Peyer's patch (tissue), 4 donors: ENCODE measurements at regions not wholly inside any gene's neighbourhood (a gene's known extent, or its start where the extent isn't known, plus 50 kb on each side); places are given as distances from the start of the nearest gene placed in this dataset.

Experiments
- POLR2A ChIP-seq, 2 donors: fragments of 450-650 bp; IDR thresholded peaks; one replicate each; pipeline ENCODE4 v1.5.1; 2017; ENCODE audit warnings: antibody characterized with exemption in 2 of 2, mild to moderate bottlenecking in 2 of 2, moderate library complexity in 2 of 2
- TF ChIP-seq, protein P1 (sequence below), 6 experiments: fragments of 450-650 bp in 4 of 6; fragments of 200-600 bp in 2 of 6; sonication (generic) in 1 of 6; IDR thresholded peaks; one replicate each; pipeline ENCODE4 v1.5.1; 2017 to 2019; ENCODE audit warnings: antibody characterized with exemption in 6 of 6, mild to moderate bottlenecking in 3 of 6, moderate library complexity in 1 of 6

DNA sequence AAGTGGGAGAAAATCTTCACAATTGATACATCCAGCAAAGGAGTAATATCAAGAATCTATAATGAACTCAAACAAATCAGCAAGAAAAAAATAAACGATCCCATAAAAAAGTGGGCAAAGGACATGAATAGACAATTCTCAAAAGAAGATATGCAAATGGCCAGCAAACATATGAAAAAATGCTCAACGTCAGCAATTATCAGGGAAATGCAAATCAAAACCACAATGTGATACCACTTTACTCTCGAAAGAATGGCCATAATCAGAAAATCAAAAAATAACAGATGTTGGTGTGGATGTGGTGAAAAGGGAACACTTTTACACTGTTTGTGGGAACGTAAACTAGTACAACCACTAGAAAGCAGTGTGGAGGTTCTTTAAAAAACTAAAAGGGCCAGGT, 114.3 kb upstream of the CCSER1 start:
- TF ChIP-seq POLR2A (IDR thresholded peaks at IDR 0.05) = no peak
- TF ChIP-seq, protein P1, sequence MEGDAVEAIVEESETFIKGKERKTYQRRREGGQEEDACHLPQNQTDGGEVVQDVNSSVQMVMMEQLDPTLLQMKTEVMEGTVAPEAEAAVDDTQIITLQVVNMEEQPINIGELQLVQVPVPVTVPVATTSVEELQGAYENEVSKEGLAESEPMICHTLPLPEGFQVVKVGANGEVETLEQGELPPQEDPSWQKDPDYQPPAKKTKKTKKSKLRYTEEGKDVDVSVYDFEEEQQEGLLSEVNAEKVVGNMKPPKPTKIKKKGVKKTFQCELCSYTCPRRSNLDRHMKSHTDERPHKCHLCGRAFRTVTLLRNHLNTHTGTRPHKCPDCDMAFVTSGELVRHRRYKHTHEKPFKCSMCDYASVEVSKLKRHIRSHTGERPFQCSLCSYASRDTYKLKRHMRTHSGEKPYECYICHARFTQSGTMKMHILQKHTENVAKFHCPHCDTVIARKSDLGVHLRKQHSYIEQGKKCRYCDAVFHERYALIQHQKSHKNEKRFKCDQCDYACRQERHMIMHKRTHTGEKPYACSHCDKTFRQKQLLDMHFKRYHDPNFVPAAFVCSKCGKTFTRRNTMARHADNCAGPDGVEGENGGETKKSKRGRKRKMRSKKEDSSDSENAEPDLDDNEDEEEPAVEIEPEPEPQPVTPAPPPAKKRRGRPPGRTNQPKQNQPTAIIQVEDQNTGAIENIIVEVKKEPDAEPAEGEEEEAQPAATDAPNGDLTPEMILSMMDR (IDR thresholded peaks at IDR 0.05) = no peak
